HEK293 (cell line): ENCODE measurements at regions not wholly inside any gene's neighbourhood (a gene's known extent, or its start where the extent isn't known, plus 50 kb on each side); places are given as distances from the start of the nearest gene placed in this dataset.
A peak's percentile ranks its signal among the peaks of the same experiment; 100 is the strongest.

ENCODE experiments used
- BCL11A ChIP-seq: fragments of 450-650 bp; formaldehyde crosslinking; IDR thresholded peaks from 2 replicates; pipeline ENCODE4 v1.5.1; 2016; ENCODE audit warnings: low read depth, missing biosample characterization, missing genetic modification characterization
- HOXC10 ChIP-seq: sonication (generic); formaldehyde crosslinking; IDR thresholded peaks from 2 replicates; pipeline ENCODE4 v1.8.1; 2023; ENCODE audit warnings: mild to moderate bottlenecking, missing genetic modification reagents
- KLF16 ChIP-seq: fragments of 450-650 bp; formaldehyde crosslinking; IDR thresholded peaks from 2 replicates; pipeline ENCODE4 v1.5.1; 2017; ENCODE audit warnings: missing biosample characterization, missing genetic modification characterization
- PRDM1 ChIP-seq: fragments of 450-650 bp; formaldehyde crosslinking; IDR thresholded peaks from 2 replicates; pipeline ENCODE4; 2016; ENCODE audit warnings: missing biosample characterization, missing genetic modification characterization
- PRDM4 ChIP-seq: fragments of 450-650 bp; formaldehyde crosslinking; IDR thresholded peaks from 2 replicates; pipeline ENCODE4 v1.5.1; 2017; ENCODE audit warnings: missing biosample characterization, missing genetic modification characterization
- SCRT2 ChIP-seq: fragments of 450-650 bp; formaldehyde crosslinking; IDR thresholded peaks from 2 replicates; pipeline ENCODE4 v1.5.1; 2016; ENCODE audit warnings: missing biosample characterization, missing genetic modification characterization
- SP2 ChIP-seq: fragments of 450-650 bp; formaldehyde crosslinking; IDR thresholded peaks from 2 replicates; pipeline ENCODE4 v1.5.1; 2016; ENCODE audit warnings: missing biosample characterization, missing genetic modification characterization
- TRIM28 ChIP-seq: IDR thresholded peaks from 2 replicates; pipeline ENCODE4 v1.6.1; 2011; ENCODE audit warnings: low read length, control low read depth, borderline replicate concordance
- WT1 ChIP-seq: fragments of 450-650 bp; formaldehyde crosslinking; IDR thresholded peaks from 2 replicates; pipeline ENCODE4 v1.5.1; 2016; ENCODE audit warnings: missing biosample characterization, missing genetic modification characterization
- YY1 ChIP-seq: fragments of 450-650 bp; formaldehyde crosslinking; IDR thresholded peaks from 2 replicates; pipeline ENCODE4 v1.5.1; 2018; ENCODE audit warnings: missing biosample characterization, missing genetic modification characterization
- ZBTB17 ChIP-seq: fragments of 450-650 bp; formaldehyde crosslinking; IDR thresholded peaks from 2 replicates; pipeline ENCODE4 v1.5.1; 2016; ENCODE audit warnings: missing biosample characterization, missing genetic modification characterization
- ZBTB7A ChIP-seq: fragments of 450-650 bp; formaldehyde crosslinking; IDR thresholded peaks from 2 replicates; pipeline ENCODE4 v1.5.1; 2016; ENCODE audit warnings: low read depth, missing biosample characterization, missing genetic modification characterization
- ZFHX2 ChIP-seq: fragments of 450-650 bp; formaldehyde crosslinking; conservative IDR thresholded peaks from 2 replicates; pipeline ENCODE4 v1.5.1; 2016; ENCODE audit warnings: missing biosample characterization, missing genetic modification characterization
- ZFP69B ChIP-seq: fragments of 450-650 bp; formaldehyde crosslinking; IDR thresholded peaks from 2 replicates; pipeline ENCODE4 v1.5.1; 2016; ENCODE audit warnings: missing biosample characterization, missing genetic modification characterization
- ZNF121 ChIP-seq: fragments of 450-650 bp; formaldehyde crosslinking; IDR thresholded peaks from 2 replicates; pipeline ENCODE4 v1.5.1; 2016; ENCODE audit warnings: missing biosample characterization, missing genetic modification characterization
- ZNF132 ChIP-seq: fragments of 450-650 bp; formaldehyde crosslinking; IDR thresholded peaks from 2 replicates; pipeline ENCODE4 v1.5.1; 2017; ENCODE audit warnings: missing biosample characterization, missing genetic modification characterization, borderline replicate concordance
- ZNF175 ChIP-seq: fragments of 450-650 bp; formaldehyde crosslinking; IDR thresholded peaks from 2 replicates; pipeline ENCODE4 v1.5.1; 2016; ENCODE audit warnings: missing biosample characterization, missing genetic modification characterization
- ZNF18 ChIP-seq: fragments of 450-650 bp; formaldehyde crosslinking; IDR thresholded peaks from 2 replicates; pipeline ENCODE4 v1.5.1; 2016; ENCODE audit warnings: missing biosample characterization, missing genetic modification characterization
- ZNF19 ChIP-seq: fragments of 450-650 bp; formaldehyde crosslinking; IDR thresholded peaks from 2 replicates; pipeline ENCODE4; 2016; ENCODE audit warnings: missing biosample characterization, missing genetic modification characterization, low read depth
- ZNF223 ChIP-seq: fragments of 450-650 bp; formaldehyde crosslinking; IDR thresholded peaks from 2 replicates; pipeline ENCODE4 v1.5.1; 2016; ENCODE audit warnings: missing biosample characterization, missing genetic modification characterization
- ZNF248 ChIP-seq: fragments of 450-650 bp; formaldehyde crosslinking; IDR thresholded peaks from 2 replicates; pipeline ENCODE4 v1.5.1; 2017; ENCODE audit warnings: missing biosample characterization, missing genetic modification characterization
- ZNF26 ChIP-seq: fragments of 450-650 bp; formaldehyde crosslinking; IDR thresholded peaks from 2 replicates; pipeline ENCODE4 v1.5.1; 2016; ENCODE audit warnings: missing biosample characterization, missing genetic modification characterization
- ZNF335 ChIP-seq: fragments of 450-650 bp; formaldehyde crosslinking; conservative IDR thresholded peaks from 2 replicates; pipeline ENCODE4 v1.5.1; 2016; ENCODE audit warnings: missing biosample characterization, missing genetic modification characterization
- ZNF366 ChIP-seq: fragments of 450-650 bp; formaldehyde crosslinking; conservative IDR thresholded peaks from 2 replicates; pipeline ENCODE4 v1.5.1; 2016; ENCODE audit warnings: missing biosample characterization, missing genetic modification characterization
- ZNF416 ChIP-seq: fragments of 450-650 bp; formaldehyde crosslinking; IDR thresholded peaks from 2 replicates; pipeline ENCODE4 v1.5.1; 2016; ENCODE audit warnings: missing biosample characterization, missing genetic modification characterization
- ZNF426 ChIP-seq: fragments of 450-650 bp; formaldehyde crosslinking; IDR thresholded peaks from 2 replicates; pipeline ENCODE4 v1.5.1; 2017; ENCODE audit warnings: missing biosample characterization, missing genetic modification characterization, mild to moderate bottlenecking, inconsistent platforms, moderate library complexity
- ZNF501 ChIP-seq: fragments of 450-650 bp; formaldehyde crosslinking; IDR thresholded peaks from 2 replicates; pipeline ENCODE4 v1.5.1; 2016; ENCODE audit warnings: missing biosample characterization, missing genetic modification characterization
- ZNF514 ChIP-seq: fragments of 450-650 bp; formaldehyde crosslinking; IDR thresholded peaks from 2 replicates; pipeline ENCODE4 v1.5.1; 2016; ENCODE audit warnings: missing biosample characterization, missing genetic modification characterization
- ZNF549 ChIP-seq: fragments of 450-650 bp; IDR thresholded peaks from 2 replicates; pipeline ENCODE4 v1.5.1; 2018; ENCODE audit warnings: missing biosample characterization, missing genetic modification characterization, mild to moderate bottlenecking, inconsistent platforms, moderate library complexity
- ZNF561 ChIP-seq: fragments of 450-650 bp; IDR thresholded peaks from 2 replicates; pipeline ENCODE4 v1.5.1; 2018; ENCODE audit warnings: missing biosample characterization, missing genetic modification characterization, borderline replicate concordance
- ZNF610 ChIP-seq: fragments of 450-650 bp; formaldehyde crosslinking; IDR thresholded peaks from 2 replicates; pipeline ENCODE4 v1.5.1; 2016; ENCODE audit warnings: missing biosample characterization, missing genetic modification characterization, borderline replicate concordance
- ZNF624 ChIP-seq: fragments of 450-650 bp; formaldehyde crosslinking; IDR thresholded peaks from 2 replicates; pipeline ENCODE4 v1.5.1; 2017; ENCODE audit warnings: missing biosample characterization, missing genetic modification characterization
- ZNF658 ChIP-seq: fragments of 450-650 bp; formaldehyde crosslinking; IDR thresholded peaks from 2 replicates; pipeline ENCODE4; 2016; ENCODE audit warnings: missing biosample characterization, missing genetic modification characterization
- ZNF660 ChIP-seq: fragments of 450-650 bp; IDR thresholded peaks from 2 replicates; pipeline ENCODE4 v1.5.1; 2018; ENCODE audit warnings: missing biosample characterization, mild to moderate bottlenecking, missing genetic modification characterization
- ZNF76 ChIP-seq: fragments of 450-650 bp; formaldehyde crosslinking; IDR thresholded peaks from 2 replicates; pipeline ENCODE4; 2016; ENCODE audit warnings: low read depth, missing biosample characterization, missing genetic modification characterization, borderline replicate concordance
- TF ChIP-seq, protein P1 (sequence below): fragments of 450-650 bp; formaldehyde crosslinking; IDR thresholded peaks from 2 replicates; pipeline ENCODE4 v1.5.1; 2016; ENCODE audit warnings: missing biosample characterization, missing genetic modification characterization

- TF ChIP-seq ZNF18 (tag by site-specific recombination) (no peak), ZBTB17 (tag by site-specific recombination) (peak; percentile 67), KLF16 (tag by site-specific recombination) (peak; percentile 53; the same call in 1 of the 2 replicates), ZNF416 (tag by site-specific recombination) (no peak), ZNF549 (tag by site-specific recombination) (no peak), ZNF624 (tag by site-specific recombination) (no peak), ZNF26 (no peak), ZNF121 (tag by site-specific recombination) (no peak), HOXC10 (CRISPR knock-in tag) (no peak), ZNF426 (tag by site-specific recombination) (no peak), WT1 (tag by site-specific recombination) (peak; percentile 44; the same call in 1 of the 2 replicates), PRDM4 (no peak), ZNF658 (tag by site-specific recombination) (no peak), SCRT2 (tag by site-specific recombination) (no peak), ZNF610 (tag by site-specific recombination) (no peak), ZNF501 (tag by site-specific recombination) (peak; percentile 71; the same call in 1 of the 2 replicates), ZBTB7A (tag by site-specific recombination) (no peak), ZFP69B (no peak; the same call in 1 of the 2 replicates), ZNF19 (tag by site-specific recombination) (no peak), ZNF561 (tag by site-specific recombination) (0 out of 2 replicates have a peak, but pooled peaks have one; percentile 39), BCL11A (no peak), PRDM1 (no peak), ZNF514 (tag by site-specific recombination) (no peak), ZFHX2 (tag by site-specific recombination) (peak; percentile 85), ZNF76 (tag by site-specific recombination) (no peak), ZNF660 (tag by site-specific recombination) (peak; percentile 31; the same call in 1 of the 2 replicates), TRIM28 (no peak), ZNF248 (no peak), SP2 (tag by site-specific recombination) (no peak; the same call in 1 of the 2 replicates), ZNF132 (tag by site-specific recombination) (no peak), ZNF223 (tag by site-specific recombination) (no peak), ZNF366 (peak; percentile 58), ZNF175 (no peak), ZNF335 (tag by site-specific recombination) (peak; percentile 74), YY1 (tag by site-specific recombination) (0 out of 2 replicates have a peak, but pooled peaks have one; percentile 12)
- TF ChIP-seq, protein P1, sequence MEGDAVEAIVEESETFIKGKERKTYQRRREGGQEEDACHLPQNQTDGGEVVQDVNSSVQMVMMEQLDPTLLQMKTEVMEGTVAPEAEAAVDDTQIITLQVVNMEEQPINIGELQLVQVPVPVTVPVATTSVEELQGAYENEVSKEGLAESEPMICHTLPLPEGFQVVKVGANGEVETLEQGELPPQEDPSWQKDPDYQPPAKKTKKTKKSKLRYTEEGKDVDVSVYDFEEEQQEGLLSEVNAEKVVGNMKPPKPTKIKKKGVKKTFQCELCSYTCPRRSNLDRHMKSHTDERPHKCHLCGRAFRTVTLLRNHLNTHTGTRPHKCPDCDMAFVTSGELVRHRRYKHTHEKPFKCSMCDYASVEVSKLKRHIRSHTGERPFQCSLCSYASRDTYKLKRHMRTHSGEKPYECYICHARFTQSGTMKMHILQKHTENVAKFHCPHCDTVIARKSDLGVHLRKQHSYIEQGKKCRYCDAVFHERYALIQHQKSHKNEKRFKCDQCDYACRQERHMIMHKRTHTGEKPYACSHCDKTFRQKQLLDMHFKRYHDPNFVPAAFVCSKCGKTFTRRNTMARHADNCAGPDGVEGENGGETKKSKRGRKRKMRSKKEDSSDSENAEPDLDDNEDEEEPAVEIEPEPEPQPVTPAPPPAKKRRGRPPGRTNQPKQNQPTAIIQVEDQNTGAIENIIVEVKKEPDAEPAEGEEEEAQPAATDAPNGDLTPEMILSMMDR (tag by site-specific recombination) = no peak
These were observed 471.0 kb upstream of the PROK2 start (continued) for GRCh38 chr3:72255791-72256559.
